ENCODE measurements at regions not wholly inside any gene's neighbourhood (a gene's known extent, or its start where the extent isn't known, plus 50 kb on each side); places are given as distances from the start of the nearest gene placed in this dataset.

- no peak for TF ChIP-seq CTCF (IDR thresholded peaks at IDR 0.05)
- no peak for TF ChIP-seq EZH2 (IDR thresholded peaks at IDR 0.05)
Measured at GRCh38 chr2:22673529-22673928, 711.5 kb upstream of the KLHL29 start.
